Cardiac muscle cell (in vitro differentiated cells and primary cell): ENCODE measurements at regions not wholly inside any gene's neighbourhood (a gene's known extent, or its start where the extent isn't known, plus 50 kb on each side); places are given as distances from the start of the nearest gene placed in this dataset.

Experiments used
- DNase-seq, 2 donors: peaks; one replicate each; pipeline versions ENCODE4 v3.0.0 to v3.0.0-alpha.2; 2010 to 2017; ENCODE audit warnings: low read depth in 1 of 2, low spot score in 1 of 2
- H3K27ac ChIP-seq: fragments of 200-600 bp; sonication (generic); 2 replicates; pipeline ENCODE4 v1.5.1; 2016
- H3K27me3 ChIP-seq: fragments of 200-600 bp; sonication (generic); 2 replicates; pipeline ENCODE4 v1.6.0; 2016; ENCODE audit warnings: control low read depth
- H3K36me3 ChIP-seq: fragments of 200-600 bp; sonication (generic); 2 replicates; pipeline ENCODE4 v1.5.1; 2016; ENCODE audit warnings: control low read depth
- H3K4me1 ChIP-seq: fragments of 200-600 bp; sonication (generic); 2 replicates; pipeline ENCODE4 v1.8.1; 2017; ENCODE audit warnings: low read depth, mild to moderate bottlenecking, mixed run types
- H3K4me3 ChIP-seq: fragments of 200-600 bp; sonication (generic); 2 replicates; pipeline ENCODE4 v1.5.1; 2016; ENCODE audit warnings: mild to moderate bottlenecking
- H3K9me3 ChIP-seq: fragments of 200-600 bp; sonication (generic); 2 replicates; pipeline ENCODE4 v1.5.1; 2017; ENCODE audit warnings: low read depth, mild to moderate bottlenecking, control low read depth
- TF ChIP-seq, protein P1 (sequence below): IDR thresholded peaks from 2 replicates; pipeline ENCODE4 v1.5.1; 2012; ENCODE audit warnings: low read depth, mild to moderate bottlenecking, low read length

DNA sequence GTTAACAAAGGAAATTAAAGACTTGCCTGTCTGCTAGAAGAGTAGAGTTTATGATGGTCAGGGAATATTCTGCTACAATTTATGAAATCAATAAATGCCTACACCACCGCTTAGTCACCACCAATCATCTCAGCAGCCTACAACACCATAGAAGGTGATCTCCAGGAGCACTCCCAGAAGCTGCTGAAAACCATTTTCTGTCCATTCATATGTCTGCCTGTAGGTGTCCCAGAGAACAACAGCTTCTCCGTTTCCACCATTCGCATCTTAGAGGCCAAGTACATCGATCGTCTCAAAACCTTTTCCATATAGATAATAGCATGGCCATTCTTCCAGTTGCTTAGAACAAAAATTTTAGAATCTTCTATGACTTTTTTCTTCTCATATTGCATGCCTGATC lies 303.4 kb downstream of the KCNC2 start:
- no peak for DNase-seq
- no peak overlapping the region for H3K27ac ChIP-seq
- no peak overlapping the region for H3K4me3 ChIP-seq
- no peaks in the 10 kb centered on the region for H3K27me3 ChIP-seq
- H3K4me1 ChIP-seq, result no peaks in the 10 kb centered on the region
- H3K9me3 ChIP-seq, result no peaks in the 10 kb centered on the region
- H3K36me3 ChIP-seq, result no peaks in the 10 kb centered on the region
- TF ChIP-seq, protein P1, sequence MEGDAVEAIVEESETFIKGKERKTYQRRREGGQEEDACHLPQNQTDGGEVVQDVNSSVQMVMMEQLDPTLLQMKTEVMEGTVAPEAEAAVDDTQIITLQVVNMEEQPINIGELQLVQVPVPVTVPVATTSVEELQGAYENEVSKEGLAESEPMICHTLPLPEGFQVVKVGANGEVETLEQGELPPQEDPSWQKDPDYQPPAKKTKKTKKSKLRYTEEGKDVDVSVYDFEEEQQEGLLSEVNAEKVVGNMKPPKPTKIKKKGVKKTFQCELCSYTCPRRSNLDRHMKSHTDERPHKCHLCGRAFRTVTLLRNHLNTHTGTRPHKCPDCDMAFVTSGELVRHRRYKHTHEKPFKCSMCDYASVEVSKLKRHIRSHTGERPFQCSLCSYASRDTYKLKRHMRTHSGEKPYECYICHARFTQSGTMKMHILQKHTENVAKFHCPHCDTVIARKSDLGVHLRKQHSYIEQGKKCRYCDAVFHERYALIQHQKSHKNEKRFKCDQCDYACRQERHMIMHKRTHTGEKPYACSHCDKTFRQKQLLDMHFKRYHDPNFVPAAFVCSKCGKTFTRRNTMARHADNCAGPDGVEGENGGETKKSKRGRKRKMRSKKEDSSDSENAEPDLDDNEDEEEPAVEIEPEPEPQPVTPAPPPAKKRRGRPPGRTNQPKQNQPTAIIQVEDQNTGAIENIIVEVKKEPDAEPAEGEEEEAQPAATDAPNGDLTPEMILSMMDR, result no peak

DNA sequence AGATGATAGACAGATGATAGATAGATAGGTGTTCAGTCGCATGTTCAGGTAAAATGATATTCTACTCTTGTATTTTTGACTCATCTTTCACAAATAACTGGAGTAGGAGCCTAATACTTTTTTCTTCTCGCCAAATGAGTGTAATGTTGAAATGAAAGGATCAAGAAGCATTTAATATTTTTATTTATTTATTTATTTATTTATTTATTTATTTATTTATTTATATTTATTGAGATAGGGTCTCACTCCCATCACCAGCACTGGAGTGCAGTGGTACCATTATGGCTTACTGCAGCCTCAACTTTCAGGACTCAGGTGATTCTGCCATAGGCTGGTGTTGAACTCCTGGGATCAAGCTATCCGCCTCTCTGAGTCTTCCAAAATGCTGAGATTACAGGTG lies 298.8 kb downstream of the KCNC2 start:
- H3K9me3 ChIP-seq, result no peaks in the 10 kb centered on the region

DNA sequence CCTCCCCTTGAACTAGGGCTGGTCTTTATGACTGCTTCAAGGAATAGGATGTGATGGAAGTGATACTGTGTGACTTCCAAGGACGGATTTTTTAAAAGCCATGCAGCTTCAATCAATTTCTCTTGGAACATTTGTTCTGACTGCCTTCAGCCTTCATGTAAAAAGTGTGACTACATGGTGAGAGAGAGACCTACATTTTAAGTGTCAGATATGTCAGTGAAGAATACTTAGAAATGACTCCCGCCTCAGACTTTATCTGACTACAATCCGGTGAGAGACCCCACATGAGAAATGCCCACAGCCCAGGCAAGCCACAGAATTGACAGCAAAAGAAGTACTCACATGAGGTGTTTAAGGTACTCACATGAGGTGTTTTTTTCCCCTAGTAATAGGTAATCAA lies 295.3 kb downstream of the KCNC2 start:
- H3K4me3 ChIP-seq, result no peak overlapping the region
- no peaks in the 10 kb centered on the region for H3K27me3 ChIP-seq
- no peaks in the 10 kb centered on the region for H3K36me3 ChIP-seq
- TF ChIP-seq, protein P1, result no peak
- H3K27ac ChIP-seq, result no peak overlapping the region
- H3K9me3 ChIP-seq, result no peaks in the 10 kb centered on the region
- no peaks in the 10 kb centered on the region for H3K4me1 ChIP-seq
- DNase-seq, result no peak

More for the DNA sequence above, 298.8 kb downstream of the KCNC2 start:
- DNase-seq, result no peak
- TF ChIP-seq, protein P1, result no peak
- Histone ChIP-seq H3K36me3 (no peaks in the 10 kb centered on the region), H3K27ac (no peak overlapping the region), H3K4me3 (no peak overlapping the region), H3K4me1 (no peaks in the 10 kb centered on the region), H3K27me3 (no peaks in the 10 kb centered on the region)

DNA sequence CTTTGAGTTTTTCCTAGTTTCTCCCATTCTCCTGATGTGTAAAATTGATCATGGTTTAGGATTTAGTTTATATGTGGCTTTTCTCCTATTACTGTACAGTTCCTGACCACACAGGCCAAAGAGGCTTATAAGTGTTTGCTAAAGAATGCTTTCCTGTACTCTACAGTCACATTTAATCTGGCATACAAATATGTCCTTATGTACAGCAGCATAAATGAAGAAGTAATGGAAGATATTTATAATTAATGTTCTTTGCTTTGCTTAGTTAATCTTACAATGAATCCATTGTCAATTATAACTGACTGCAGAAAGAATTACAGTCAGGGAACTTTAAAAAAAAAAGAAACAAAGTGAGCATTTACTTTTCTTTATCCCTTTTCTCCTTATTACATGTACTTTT lies 293.9 kb downstream of the KCNC2 start:
- no peaks in the 10 kb centered on the region for H3K9me3 ChIP-seq

DNA sequence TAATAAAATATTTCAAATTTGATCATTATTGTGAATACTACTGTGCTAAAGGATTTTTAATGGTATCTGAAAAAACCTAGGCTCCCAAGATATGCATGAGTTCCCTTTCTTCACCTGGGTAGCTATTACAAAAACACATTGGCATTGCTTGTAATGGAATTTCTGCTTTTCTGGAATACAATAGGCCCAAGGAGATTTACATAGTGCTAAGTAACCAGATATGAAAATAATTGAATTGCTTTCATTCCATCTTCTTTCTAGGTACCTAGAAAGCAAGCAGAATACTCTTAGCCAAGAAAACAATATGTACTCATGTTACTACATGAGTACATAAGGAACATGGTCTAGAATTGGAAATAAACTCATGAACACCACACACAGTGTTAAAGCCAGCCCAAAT lies 291.9 kb downstream of the KCNC2 start:
- DNase-seq, result no peak
- no peaks in the 10 kb centered on the region for H3K36me3 ChIP-seq
- H3K27ac ChIP-seq, result no peak overlapping the region
- H3K27me3 ChIP-seq, result no peaks in the 10 kb centered on the region
- H3K4me3 ChIP-seq, result no peak overlapping the region
- no peaks in the 10 kb centered on the region for H3K4me1 ChIP-seq
- TF ChIP-seq, protein P1, result no peak
- H3K9me3 ChIP-seq, result no peaks in the 10 kb centered on the region

More for the DNA sequence above, 293.9 kb downstream of the KCNC2 start:
- Histone ChIP-seq H3K27me3 (no peaks in the 10 kb centered on the region), H3K4me1 (no peaks in the 10 kb centered on the region), H3K4me3 (no peak overlapping the region), H3K27ac (no peak overlapping the region), H3K36me3 (no peaks in the 10 kb centered on the region)
- TF ChIP-seq, protein P1, result no peak
- DNase-seq, result no peak

DNA sequence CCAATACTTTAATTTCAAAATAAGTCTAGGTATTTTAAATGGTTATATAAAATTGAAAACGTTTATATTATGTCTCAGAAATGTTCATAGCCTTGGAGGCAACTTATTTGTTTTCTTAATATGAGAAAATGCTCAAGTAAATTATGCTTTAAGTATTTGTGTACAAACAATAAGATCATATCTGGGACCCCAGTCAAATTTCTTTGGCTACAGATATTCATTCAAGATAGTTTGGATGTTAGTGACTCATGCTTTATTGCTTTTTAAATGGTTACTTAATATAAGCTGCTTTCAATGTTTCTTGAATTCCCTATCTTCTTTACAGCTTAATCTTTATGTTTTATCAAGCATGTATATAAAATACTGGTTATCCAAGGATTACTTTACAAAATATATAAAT lies 291.3 kb downstream of the KCNC2 start:
- Histone ChIP-seq H3K4me1 (no peaks in the 10 kb centered on the region), H3K27me3 (no peaks in the 10 kb centered on the region), H3K27ac (no peak overlapping the region), H3K9me3 (no peaks in the 10 kb centered on the region), H3K36me3 (no peaks in the 10 kb centered on the region), H3K4me3 (no peak overlapping the region)
- TF ChIP-seq, protein P1, result no peak
- no peak for DNase-seq
